Dermis blood vessel endothelial cell (primary cell): ENCODE measurements at regions not wholly inside any gene's neighbourhood (a gene's known extent, or its start where the extent isn't known, plus 50 kb on each side); places are given as distances from the start of the nearest gene placed in this dataset.
"Not testable (repeated sequence)": the region's sequence is repeated elsewhere in the genome, so short reads cannot be mapped to it uniquely, and the experiment has no call there.

Experiments
- DNase-seq: peaks from one replicate; pipeline ENCODE4 v3.0.0; 2010

- DNase-seq, result no peak
These were observed 133.5 kb upstream of the SGO1 start for GRCh38 chr3:20319551-20319950.

GRCh38 chr3:20317616-20318015, 131.6 kb upstream of the SGO1 start:
- no peak for DNase-seq

- DNase-seq, result no peak
These were observed 130.2 kb upstream of the SGO1 start for GRCh38 chr3:20316238-20316637.

- DNase-seq, result no peak
These were observed 124.6 kb upstream of the SGO1 start for GRCh38 chr3:20310629-20311028.

- DNase-seq, result no peak
These were observed 121.4 kb upstream of the SGO1 start for GRCh38 chr3:20307383-20307782.

GRCh38 chr3:20305647-20306046, 119.6 kb upstream of the SGO1 start:
- DNase-seq, result no peak

GRCh38 chr3:20302766-20303165, 116.8 kb upstream of the SGO1 start:
- no peak for DNase-seq

GRCh38 chr3:20288050-20288449, 102.0 kb upstream of the SGO1 start:
- DNase-seq, result no peak

- DNase-seq, result no peak
These were observed 94.3 kb upstream of the SGO1 start for GRCh38 chr3:20280257-20280656.

- DNase-seq, result not testable (repeated sequence)
These were observed 80.0 kb upstream of the SGO1 start for GRCh38 chr3:20265977-20266376.

GRCh38 chr3:20264900-20265567, 79.0 kb upstream of the SGO1 start:
- DNase-seq, result no peak

- DNase-seq, result no peak
These were observed 72.4 kb upstream of the SGO1 start for GRCh38 chr3:20258371-20258770.

- DNase-seq, result peak; percentile 88
These were observed 70.1 kb upstream of the SGO1 start for GRCh38 chr3:20256144-20256543.

GRCh38 chr3:20254268-20255117, 68.5 kb upstream of the SGO1 start:
- no peak for DNase-seq

GRCh38 chr3:20250786-20251185, 64.8 kb upstream of the SGO1 start:
- no peak for DNase-seq

- no peak for DNase-seq
These were observed 64.3 kb upstream of the SGO1 start for GRCh38 chr3:20250314-20250713.

- DNase-seq, result no peak
These were observed 60.7 kb upstream of the SGO1 start for GRCh38 chr3:20246662-20247061.

- DNase-seq, result no peak
These were observed 59.8 kb upstream of the SGO1 start for GRCh38 chr3:20245781-20246180.

- DNase-seq, result no peak
These were observed 54.3 kb upstream of the SGO1 start for GRCh38 chr3:20240154-20240883.

- DNase-seq, result not testable (repeated sequence)
These were observed 52.2 kb upstream of the SGO1 start for GRCh38 chr3:20238199-20238598.

GRCh38 chr3:20236603-20237002, 50.6 kb upstream of the SGO1 start:
- no peak for DNase-seq
